GM19438 (cell line): ENCODE measurements at regions not wholly inside any gene's neighbourhood (a gene's known extent, or its start where the extent isn't known, plus 50 kb on each side); places are given as distances from the start of the nearest gene placed in this dataset.

Source experiments
- ATAC-seq: cut with Tn5 transposase; IDR thresholded peaks from one replicate; pipeline ENCODE4 v1.9.1; 2021; ENCODE audit warnings: low read depth; ENCODE audit not compliant: unreplicated experiment

DNA sequence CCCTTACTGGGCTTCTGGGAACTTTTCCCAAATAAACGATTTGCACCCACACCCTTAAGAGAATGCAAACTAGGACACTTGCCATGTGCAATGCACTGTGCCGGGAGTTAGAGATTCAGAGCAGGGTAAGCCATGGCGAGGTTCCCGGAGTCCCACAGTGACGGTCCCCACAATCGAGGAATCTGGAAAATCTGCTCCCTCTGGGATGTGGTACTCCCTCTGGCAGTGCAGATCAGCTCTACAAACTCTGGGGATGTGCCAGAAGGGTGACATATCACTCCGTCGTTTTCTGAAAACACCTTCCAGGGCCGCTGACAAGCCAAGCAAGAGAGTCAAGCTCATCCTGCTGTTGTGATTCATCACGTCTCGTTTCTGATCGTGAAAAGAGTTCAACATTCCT, 537.5 kb downstream of the BCOR start:
- ATAC-seq = no peak

DNA sequence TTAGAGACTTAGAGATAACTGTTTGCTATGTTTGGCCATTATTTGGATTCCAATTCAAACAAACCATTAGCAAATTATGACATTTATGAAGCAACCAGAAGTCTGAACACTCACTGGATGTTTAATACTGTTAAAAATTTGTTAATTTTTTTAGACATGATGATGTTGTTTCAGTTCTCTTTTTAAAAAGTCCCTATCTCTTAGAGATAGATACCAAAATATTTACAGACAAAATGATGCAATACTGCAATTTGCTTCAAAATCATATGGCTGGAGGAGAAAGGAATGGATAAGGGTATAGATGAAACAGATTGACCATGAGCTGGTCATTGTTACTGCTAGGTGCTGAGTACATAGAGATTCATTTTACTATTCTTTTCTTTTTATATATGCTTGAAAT, 534.6 kb downstream of the BCOR start:
- no peak for ATAC-seq

DNA sequence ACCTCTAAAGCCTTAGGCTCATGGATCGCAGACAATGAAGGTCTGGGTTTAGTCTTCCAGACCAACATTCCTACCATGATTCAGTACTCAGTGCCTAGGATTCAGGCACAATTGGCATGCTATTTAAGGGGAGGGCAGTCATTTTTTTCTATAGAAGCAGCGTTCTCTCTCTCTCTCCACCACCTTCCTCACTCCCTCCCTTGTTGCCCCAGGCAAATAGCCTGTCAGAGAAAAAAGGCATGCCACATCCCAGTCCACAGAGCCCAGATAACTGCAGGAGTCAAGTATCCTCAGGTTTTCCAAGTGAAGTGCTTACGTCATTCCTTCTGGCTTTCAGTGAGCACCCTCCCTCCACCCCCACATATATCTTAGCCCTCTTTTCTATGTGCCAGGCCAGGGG, 533.0 kb downstream of the BCOR start:
- ATAC-seq = no peak

DNA sequence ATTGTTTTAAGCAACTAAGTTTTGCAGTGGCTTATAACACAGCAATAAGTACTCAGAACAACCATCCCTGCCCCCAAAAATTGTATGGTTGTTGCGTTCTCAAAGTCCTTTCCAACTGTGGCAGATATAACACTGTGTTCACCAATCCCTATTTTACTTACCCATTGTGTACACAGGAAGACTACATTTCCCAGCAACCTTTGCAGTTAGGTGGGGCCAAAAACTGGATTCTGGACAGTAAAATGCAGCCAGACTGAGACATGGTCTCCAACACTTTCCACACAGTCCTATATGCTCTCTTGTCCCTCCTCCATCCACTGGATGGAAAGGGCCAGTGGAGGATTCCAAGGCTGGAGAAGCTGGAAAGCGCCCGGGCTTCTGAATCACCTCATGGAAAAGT, 523.6 kb downstream of the BCOR start:
- ATAC-seq = no peak

DNA sequence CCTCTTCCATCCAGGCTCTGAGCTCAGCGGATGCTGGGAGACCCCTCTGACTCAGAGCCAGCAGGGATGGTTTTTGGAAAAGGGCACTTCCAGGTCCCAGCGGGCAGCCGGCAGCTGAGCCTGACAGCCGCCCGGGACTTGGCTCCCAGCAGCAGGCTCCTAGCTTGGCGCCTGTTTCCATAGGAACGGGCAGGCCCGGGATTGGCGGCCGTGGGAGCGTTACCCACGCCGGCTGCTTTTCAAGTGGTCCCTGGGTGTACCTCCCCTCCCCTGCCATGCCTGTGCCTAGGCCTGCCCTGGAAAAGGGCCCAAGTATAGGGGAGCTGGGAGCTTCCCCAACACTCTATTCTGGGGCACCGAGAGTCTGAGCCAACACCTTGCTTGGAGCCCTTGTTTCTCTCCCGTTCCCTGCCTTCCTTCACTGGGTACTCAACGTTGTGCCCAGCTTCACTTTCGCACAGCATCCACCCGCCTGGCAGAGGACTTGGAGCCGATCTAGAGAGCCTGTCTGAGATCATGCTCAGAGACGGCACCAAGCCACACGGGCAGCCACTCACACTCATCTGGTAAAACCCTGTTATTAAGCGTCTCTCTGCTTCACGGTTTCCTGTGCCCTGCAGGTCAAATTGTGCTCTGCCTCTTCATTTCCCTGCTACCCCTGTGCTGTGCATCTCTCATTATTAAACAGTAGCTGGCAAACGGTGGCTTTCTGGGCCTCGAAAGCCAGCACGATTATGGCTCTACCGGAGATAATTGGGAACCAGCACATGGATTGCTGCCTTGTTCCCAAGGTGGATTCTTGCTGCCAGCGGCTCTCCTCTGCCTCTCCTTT, 521.5 kb downstream of the BCOR start:
- ATAC-seq = no peak

DNA sequence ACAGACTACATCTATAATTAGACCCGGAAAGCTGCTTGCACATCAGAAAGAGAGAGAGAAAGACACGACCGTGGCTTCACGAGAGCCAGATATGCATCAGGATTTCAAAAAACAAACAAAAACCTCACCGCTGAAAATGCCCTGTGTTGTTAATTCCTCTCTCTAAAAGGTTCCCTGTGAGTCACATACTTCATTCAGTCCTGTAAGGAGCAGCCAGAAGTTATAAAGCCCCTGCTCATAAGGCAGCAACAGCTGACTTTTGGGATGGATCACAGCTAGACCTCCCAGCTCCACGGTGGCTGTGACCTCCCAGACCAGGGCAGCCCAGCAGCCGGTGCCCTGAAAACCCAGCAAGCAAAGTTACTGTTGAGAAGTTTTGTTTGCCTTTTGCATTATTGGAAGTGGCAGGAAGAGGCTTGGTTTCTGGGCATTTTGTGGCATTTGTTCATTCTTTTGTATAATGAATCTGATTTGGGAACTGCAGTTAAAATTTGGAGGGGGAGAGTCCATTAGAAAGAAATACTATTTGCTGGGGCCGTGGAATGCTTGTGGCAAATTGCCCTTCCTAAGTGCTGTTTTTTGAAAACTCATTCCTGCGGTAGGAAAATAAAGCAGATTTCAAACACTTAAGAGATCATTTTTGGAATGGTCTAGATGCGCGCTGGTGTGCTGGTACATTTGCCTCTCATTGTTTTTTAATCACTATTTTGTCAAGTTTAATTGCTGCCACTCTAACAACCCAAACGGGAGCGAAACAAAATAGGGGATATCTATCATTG, 520.4 kb downstream of the BCOR start:
- no peak for ATAC-seq

DNA sequence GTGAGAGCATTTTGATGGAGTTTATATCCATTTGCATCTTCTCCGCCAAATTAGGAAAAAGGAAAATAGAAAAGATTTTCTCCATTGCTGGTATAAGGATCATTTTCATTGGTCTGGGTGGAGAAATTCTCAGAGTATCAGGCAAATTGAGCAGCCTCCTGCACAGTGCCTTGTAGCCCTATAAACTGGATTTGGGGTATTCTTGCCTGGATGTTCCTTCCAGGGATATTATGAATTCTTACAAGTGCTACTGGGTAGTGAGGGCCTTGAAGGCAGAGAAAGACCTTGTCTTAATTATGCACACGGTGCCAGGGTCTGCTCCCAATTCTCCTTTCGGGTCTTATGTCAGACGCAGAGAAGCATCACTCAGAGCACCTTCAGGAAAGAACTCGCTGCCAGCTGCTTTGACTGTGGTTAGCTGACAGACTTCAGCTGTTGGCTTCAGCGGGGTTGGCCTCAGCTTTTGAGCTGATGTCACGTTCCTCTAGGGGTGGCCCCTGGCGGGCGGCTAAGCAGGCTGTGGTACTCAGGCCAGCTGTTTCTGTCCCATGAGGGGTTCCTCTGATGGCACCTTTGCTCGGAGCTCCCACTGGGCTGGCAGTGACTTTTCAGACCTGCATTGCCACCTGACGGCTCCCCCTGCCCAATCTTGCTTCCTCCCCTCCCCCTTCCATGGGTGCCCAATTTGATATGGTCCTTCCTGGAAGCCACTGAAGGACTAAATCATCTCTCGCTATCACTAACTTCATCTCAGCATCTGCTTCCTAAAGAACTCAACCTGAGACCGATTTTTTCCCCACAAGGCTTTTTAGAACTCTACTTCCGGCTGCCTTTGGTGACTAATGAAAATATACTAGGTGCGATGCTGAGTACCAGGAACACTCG, 519.5 kb downstream of the BCOR start:
- peak; percentile 89 for ATAC-seq

DNA sequence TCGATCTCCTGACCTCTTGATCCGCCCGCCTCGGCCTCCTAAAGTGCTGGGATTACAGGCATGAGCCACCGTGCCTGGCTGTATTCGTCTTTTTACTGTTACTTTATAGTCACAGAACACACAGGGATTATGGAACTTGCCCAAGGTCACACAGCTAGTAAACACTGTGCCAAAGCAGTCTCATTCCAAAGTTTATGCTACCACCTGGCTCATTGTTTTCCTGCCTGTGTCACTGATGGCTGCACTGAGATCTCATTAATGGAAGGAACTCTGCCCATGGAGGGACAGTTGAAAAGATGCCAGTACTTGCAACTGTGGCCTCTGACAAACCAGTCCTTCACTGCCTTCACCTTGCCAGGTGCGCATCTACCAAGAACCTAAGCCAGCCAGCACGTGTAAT, 517.7 kb downstream of the BCOR start:
- ATAC-seq = no peak

DNA sequence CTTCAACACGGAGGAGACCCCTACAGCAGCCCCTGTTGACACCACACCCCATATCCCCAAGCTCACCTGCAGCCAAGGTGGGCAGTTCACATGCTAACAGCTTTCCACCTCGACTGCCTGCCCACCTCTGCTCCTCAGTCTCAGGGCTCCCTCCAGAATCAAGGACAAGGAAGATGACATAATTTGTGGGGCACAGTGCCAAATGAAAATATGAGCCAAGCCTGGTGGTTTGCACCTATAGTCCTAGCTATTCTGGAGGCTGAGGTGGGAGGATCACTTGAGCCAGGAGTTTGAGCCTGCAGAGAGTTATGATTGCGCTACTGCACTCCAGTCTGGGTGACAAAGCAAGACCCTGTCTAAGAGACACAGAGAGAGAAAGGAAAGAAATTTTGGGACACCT, 516.3 kb downstream of the BCOR start:
- ATAC-seq = no peak

DNA sequence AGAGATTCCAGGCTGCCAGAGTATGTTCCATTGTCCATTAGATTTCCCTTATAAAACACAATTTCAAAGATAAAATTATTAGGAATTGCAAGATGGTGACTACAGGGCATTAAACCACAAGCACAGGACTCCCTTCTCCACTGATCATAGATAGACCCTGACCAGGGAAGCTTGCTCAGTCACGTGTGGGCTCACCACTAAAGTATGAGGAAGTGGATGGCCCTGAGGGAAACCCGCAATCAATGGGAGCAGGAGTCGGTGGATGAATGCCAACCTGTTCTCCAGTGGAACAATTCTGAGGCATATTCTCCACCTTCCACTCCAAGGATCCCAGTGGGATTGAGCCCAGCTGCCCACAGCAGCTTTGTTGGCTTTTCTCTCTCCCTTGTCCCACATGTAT, 515.7 kb downstream of the BCOR start:
- ATAC-seq = no peak

DNA sequence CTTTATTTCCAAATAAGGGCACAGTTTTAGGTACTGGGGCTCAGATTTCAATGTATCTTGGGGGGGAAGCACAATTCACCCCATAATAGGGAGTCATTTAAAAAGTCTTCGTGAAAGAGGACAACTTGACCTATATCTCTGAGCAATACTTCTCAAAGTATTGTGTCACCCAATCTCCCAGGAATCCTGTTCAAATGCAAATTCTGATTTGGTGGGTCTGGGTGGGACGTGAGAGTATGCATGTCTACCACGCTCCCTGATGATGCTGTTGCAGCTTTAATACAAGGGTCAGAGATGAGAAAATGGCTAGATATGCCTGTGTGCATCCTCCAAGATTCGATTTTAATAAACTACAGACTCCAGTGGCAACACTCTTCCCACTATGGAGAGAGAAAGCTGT, 514.8 kb downstream of the BCOR start:
- ATAC-seq = no peak

DNA sequence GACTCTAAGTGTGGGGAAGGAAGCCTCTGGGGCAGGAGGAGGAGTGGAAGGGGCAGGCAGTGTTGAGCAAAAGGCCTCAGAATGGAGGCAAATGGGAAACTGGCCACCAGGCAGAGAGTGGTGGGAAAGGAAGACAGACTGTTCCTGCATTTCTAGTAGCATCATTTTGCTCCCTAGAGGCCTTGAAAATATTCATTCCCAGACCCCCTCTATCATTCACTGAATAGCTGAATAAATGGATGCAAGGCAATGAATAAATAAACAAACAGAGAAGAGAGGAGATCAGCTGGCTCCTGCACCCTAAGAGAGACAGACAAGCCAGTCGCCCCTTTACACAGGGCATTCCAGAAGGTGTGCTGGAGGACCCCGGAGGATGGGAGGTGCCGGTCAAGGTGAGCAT, 511.9 kb downstream of the BCOR start:
- no peak for ATAC-seq

DNA sequence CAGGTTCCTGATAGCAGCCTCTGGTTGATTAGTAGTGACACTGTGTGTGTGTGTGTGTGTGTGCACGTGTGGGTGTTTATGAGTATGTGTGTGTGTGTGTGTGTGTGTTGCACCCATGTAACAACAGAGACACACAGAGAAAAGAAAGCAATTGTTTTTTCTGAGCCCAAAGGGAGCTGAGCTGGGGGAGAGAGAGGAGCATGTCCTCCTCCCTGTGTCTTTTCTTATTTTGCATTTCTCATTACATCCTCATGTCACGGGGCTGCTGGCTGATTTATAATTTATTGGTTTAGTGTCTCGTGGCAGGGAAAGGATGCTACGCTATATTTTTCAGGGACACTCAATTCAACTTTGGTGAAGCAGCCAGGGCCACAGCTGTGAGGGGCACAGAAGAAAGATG, 511.4 kb downstream of the BCOR start:
- no peak for ATAC-seq

DNA sequence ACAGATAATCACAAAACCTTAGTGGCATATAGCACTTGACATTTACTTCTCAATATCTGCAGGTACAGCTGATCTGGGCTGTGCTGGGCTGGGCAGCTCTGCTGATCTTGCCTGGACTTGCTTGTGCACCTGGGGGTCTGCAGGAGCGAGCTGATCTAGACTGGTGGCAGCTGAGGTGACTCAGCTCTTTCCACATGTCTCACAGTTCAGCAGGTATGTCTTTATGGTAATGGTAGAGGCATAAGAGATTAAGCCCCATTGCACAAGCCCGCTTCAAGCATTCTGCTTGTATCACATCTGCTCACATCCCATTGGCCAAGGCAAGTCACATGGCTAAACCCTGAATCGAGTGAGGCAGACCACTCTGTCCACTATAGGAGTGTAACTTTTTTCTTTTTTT, 506.7 kb downstream of the BCOR start:
- no peak for ATAC-seq

DNA sequence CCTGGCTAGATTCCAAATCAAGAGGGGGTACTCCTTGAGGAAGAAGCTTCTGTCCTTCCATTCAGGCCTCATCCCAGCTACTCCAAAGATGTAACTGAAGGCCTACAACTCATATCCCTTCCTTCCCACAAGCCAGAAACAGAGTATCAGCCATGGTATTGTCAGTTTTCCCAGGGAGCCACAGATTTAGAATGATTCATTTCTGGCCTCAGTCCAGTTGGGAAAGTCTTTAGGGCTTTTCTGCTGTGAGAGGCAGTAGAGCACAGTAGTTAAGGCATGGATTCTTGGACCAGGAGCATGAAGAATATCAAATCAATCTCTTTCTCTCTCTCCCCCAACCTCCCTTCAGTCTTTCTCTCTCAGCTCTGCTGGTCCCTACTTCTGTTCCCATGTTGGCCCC, 505.0 kb downstream of the BCOR start:
- no peak for ATAC-seq

DNA sequence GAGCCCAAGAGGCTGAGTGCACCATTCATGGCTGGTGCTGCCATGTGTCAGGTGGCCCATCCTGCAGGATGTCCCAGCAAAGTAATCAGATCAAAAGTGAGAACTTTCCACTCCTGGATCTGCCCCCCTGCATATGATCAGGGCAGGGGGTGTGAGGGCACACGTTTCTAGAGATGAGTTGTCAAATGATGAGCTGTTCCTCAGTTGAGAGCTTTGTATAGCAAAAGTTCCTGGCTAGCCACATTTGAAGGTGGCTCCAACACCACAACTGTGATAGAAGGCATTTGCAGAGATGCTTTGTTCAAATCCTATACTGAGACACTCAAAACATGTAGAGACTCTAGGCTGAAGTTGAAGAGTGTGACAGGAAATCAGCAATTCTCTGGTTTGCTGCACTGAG, 501.8 kb downstream of the BCOR start:
- ATAC-seq = no peak

DNA sequence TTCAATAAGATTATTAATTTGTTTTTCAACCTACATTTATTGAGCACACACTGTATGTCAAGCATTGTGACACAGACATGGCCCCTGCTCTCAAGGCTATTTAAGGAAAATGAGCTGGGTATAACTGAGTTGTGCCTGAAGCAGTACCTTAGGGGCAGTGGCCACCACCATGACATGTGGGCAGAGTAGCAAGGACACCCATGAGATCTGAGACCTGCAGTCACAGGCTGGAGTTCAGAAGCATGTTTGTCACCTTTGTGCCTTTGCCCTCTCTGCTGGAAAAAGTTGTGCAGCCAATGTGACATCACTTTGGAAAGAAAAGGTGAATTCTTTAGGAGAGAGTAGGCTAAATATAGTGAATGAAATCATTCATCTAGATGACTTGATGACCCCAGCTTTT, 501.3 kb downstream of the BCOR start:
- no peak for ATAC-seq

DNA sequence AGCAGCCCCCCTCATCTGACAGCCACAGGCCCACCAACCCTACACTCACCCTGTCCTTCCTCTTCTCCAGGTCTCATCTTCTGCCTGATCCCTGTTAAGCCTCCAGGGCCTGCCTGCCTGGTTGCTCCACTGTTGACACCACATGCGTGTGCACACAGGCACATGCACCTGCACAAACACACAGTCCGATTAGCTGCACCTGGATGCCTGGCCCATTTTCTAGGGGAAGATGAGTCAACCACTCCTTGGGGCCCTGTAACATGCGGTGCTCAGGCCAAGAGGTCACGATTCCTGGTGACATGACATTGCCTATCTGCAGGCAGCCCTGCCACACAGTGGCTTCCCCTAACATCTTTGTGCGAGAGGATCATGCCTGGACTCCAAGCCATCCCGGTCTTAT, 498.4 kb downstream of the BCOR start:
- no peak for ATAC-seq

DNA sequence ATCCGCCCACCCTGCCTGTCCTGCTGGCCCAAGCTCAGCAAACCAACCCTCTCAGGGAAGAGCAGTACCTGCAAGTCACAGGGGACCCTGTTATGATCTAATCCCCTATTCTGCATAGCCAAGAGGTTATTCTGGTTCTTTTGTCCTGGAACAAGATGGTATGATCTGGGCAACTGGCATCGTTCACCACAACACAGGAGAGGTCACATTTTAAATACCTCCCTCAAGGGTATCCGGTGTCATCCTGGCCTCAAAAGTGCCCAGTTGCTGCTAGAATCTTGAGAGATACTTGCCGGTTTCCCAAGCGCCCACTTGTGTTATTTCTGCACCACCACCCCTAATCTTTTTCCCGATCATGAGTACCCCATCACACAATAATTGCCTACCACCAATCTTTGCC, 497.5 kb downstream of the BCOR start:
- ATAC-seq = no peak

DNA sequence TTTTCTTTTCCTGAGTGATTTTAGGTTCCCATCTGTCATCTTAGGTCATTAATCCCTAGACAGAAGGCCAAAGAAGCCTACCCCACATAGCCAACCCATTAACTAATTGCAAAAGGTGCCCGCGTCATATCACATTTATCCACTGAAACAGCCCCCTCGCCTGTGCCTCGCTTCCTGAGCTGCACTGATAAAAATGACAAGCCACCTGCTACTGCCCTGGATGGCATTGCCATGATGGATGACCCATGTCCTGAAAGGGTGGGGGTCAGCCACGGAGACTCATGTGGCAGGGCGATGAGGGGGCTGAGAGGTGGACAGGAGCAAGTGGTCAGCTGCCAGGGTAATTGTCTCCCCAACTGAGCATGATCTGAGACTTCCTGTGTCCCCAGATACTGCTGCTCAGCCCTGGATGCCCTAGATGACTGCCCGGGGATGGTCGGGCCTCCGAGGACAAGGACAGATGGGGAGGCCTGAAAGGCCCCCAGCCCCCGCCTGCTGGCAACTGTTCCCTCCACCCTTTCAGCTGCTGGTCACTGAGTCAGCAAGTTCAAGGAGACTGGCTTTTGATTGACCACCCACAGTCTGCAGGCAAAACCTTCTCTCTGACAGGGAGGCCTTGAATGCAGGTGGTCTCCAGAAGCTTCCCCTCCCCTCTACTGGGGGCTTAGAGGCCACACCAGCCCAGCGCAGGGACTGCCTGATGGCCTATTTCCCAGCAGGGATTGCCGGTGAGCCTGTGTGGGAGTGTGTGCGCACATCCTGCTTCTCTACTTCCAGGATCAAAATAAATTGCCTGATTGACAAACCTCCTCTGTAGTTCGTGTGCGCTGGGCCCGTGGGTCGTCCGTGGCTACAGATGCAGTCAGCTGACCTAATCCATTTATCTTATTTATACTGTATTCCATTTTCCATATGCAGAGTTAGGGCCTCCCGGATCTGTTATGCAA, 496.3 kb downstream of the BCOR start:
- ATAC-seq = no peak
